WTC11 (cell line): ENCODE measurements at regions not wholly inside any gene's neighbourhood (a gene's known extent, or its start where the extent isn't known, plus 50 kb on each side); places are given as distances from the start of the nearest gene placed in this dataset.

ENCODE experiments used
- ATAC-seq: fragments of 200-7000 bp; cut with Tn5 transposase; 2 replicates; pipeline ENCODE4 v1.10.0; 2021; ENCODE audit warnings: mild to moderate bottlenecking, moderate library complexity
- CTCF ChIA-PET: fragments of 300-600 bp; sonication (Branson Sonifier 250); formaldehyde crosslinking; loops from one replicate; lab custom pipeline; 2021; ENCODE audit warnings: antibody characterized with exemption; lab: Charles Lee
- POLR2A ChIA-PET: fragments of 350-600 bp; sonication (Branson Sonifier 250); formaldehyde crosslinking; loops from one replicate; lab custom pipeline; 2021; ENCODE audit warnings: antibody characterized with exemption; lab: Charles Lee
- DNase-seq: peaks from one replicate; pipeline ENCODE4 v3.0.0; 2021; ENCODE audit warnings: low spot score
- H3K27ac Mint-ChIP-seq: 2 replicates; pipeline ENCODE4 v1.8.0; 2021; ENCODE audit warnings: mixed read lengths
- H3K27me3 Mint-ChIP-seq: 2 replicates; pipeline ENCODE4 v1.8.0; 2021; ENCODE audit warnings: low read depth, mild to moderate bottlenecking, moderate library complexity, mixed read lengths
- H3K36me3 Mint-ChIP-seq: 2 replicates; pipeline ENCODE4 v1.8.0; 2021; ENCODE audit warnings: mixed read lengths
- H3K4me1 Mint-ChIP-seq: 2 replicates; pipeline ENCODE4 v1.8.0; 2022; ENCODE audit warnings: mixed read lengths
- H3K4me3 Mint-ChIP-seq: 2 replicates; pipeline ENCODE4 v1.8.0; 2021; ENCODE audit warnings: mild to moderate bottlenecking, moderate library complexity, mixed read lengths
- H3K9me3 Mint-ChIP-seq: 2 replicates; pipeline ENCODE4 v1.8.0; 2021; ENCODE audit warnings: mixed read lengths
- AFF4 ChIP-seq: sonication (generic); formaldehyde crosslinking; IDR thresholded peaks from 2 replicates; pipeline ENCODE4 v1.8.1; 2023; ENCODE audit warnings: mild to moderate bottlenecking, missing genetic modification reagents, borderline replicate concordance
- AR ChIP-seq: fragments of 250-450 bp; sonication (Bioruptor Pico); IDR thresholded peaks from 2 replicates; pipeline ENCODE4 v1.9.0; 2021; ENCODE audit warnings: mild to moderate bottlenecking
- CBFB ChIP-seq: sonication (generic); formaldehyde crosslinking; IDR thresholded peaks from 2 replicates; pipeline ENCODE4 v1.8.1; 2022; ENCODE audit warnings: mild to moderate bottlenecking, low read depth, missing genetic modification reagents
- FOXP1 ChIP-seq: sonication (generic); formaldehyde crosslinking; IDR thresholded peaks from 2 replicates; pipeline ENCODE4 v1.8.0; 2022; ENCODE audit warnings: missing genetic modification reagents, mild to moderate bottlenecking, moderate library complexity, borderline replicate concordance
- FOXP4 ChIP-seq: sonication (generic); formaldehyde crosslinking; IDR thresholded peaks from 2 replicates; pipeline ENCODE4 v1.8.0; 2022; ENCODE audit warnings: mild to moderate bottlenecking, missing genetic modification reagents
- MYBL2 ChIP-seq: sonication (generic); formaldehyde crosslinking; IDR thresholded peaks from 2 replicates; pipeline ENCODE4 v1.8.1; 2023; ENCODE audit warnings: mild to moderate bottlenecking, moderate library complexity, missing genetic modification reagents
- NR1H2 ChIP-seq: sonication (generic); formaldehyde crosslinking; IDR thresholded peaks from 2 replicates; pipeline ENCODE4 v1.9.0; 2021; ENCODE audit warnings: mild to moderate bottlenecking, moderate library complexity, missing genetic modification reagents
- OVOL2 ChIP-seq: fragments of 250-450 bp; sonication (Bioruptor Pico); IDR thresholded peaks from 2 replicates; pipeline ENCODE4 v1.9.0; 2021; ENCODE audit warnings: mild to moderate bottlenecking, borderline replicate concordance
- PREB ChIP-seq: sonication (generic); formaldehyde crosslinking; IDR thresholded peaks from 2 replicates; pipeline ENCODE4 v1.8.1; 2022; ENCODE audit warnings: mild to moderate bottlenecking, missing genetic modification reagents, moderate library complexity, borderline replicate concordance
- PRRX2 ChIP-seq: fragments of 250-450 bp; sonication (Bioruptor Pico); IDR thresholded peaks from 2 replicates; pipeline ENCODE4 v1.8.0; 2021; ENCODE audit warnings: mild to moderate bottlenecking
- ZNF121 ChIP-seq: sonication (generic); formaldehyde crosslinking; IDR thresholded peaks from 2 replicates; pipeline ENCODE4 v1.8.0; 2023; ENCODE audit warnings: missing genetic modification reagents
- ZNF232 ChIP-seq: sonication (generic); formaldehyde crosslinking; IDR thresholded peaks from 2 replicates; pipeline ENCODE4 v1.8.0; 2022; ENCODE audit warnings: mild to moderate bottlenecking, missing genetic modification reagents
- ZNF263 ChIP-seq: sonication (generic); formaldehyde crosslinking; IDR thresholded peaks from 2 replicates; pipeline ENCODE4 v1.8.1; 2022; ENCODE audit warnings: low read depth, mild to moderate bottlenecking, moderate library complexity, missing genetic modification reagents
- ZNF396 ChIP-seq: fragments of 250-450 bp; sonication (Bioruptor Pico); IDR thresholded peaks from 2 replicates; pipeline ENCODE4 v1.8.0; 2021; ENCODE audit warnings: mild to moderate bottlenecking, moderate library complexity, borderline replicate concordance
- ZNF416 ChIP-seq: fragments of 250-450 bp; sonication (Bioruptor Pico); IDR thresholded peaks from 2 replicates; pipeline ENCODE4 v1.9.0; 2021; ENCODE audit warnings: mild to moderate bottlenecking, inconsistent platforms
- ZNF423 ChIP-seq: fragments of 250-450 bp; sonication (Bioruptor Pico); IDR thresholded peaks from 2 replicates; pipeline ENCODE4 v2.1.2; 2022; ENCODE audit warnings: mild to moderate bottlenecking, moderate library complexity
- TF ChIP-seq, protein P1 (sequence below): fragments of 250-450 bp; sonication (Bioruptor Pico); IDR thresholded peaks from 2 replicates; pipeline ENCODE4 v1.9.0; 2021; ENCODE audit warnings: mild to moderate bottlenecking, borderline replicate concordance
- TF ChIP-seq, protein P2 (sequence below): sonication (generic); formaldehyde crosslinking; IDR thresholded peaks from 2 replicates; pipeline ENCODE4 v1.8.1; 2022; ENCODE audit warnings: mild to moderate bottlenecking, moderate library complexity, missing genetic modification reagents
- TF ChIP-seq, protein P3 (sequence below): sonication (generic); formaldehyde crosslinking; IDR thresholded peaks from 2 replicates; pipeline ENCODE4 v1.8.1; 2023; ENCODE audit warnings: mild to moderate bottlenecking, missing genetic modification reagents, moderate library complexity

DNA sequence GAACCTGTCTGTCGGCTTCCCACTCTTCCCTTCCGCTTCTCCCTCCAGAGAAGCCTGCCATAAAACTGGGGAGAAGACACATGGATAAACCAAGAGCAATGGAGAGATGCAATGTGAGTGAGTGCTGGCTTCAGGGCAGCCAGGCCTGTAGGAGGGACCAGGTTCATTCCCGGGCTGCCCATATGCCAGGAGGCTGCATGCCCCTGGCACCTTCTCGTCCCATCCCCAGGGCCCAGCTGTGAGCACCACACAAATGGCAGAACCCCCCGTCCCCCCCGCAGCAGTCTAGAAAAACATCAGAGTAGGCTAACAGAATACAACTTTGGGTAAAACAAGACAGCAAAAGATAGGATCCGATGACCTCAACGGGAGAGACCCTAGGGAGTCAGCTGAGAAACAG lies 341.3 kb upstream of the SHH start:
- DNase-seq (no peak), ATAC-seq (no peak)
- H3K27me3 Mint-ChIP-seq = peaks cover 4% of the 10 kb centered on the region
- no peak overlapping the region for H3K27ac Mint-ChIP-seq
- POLR2A ChIA-PET = no interaction called here
- no peak for TF ChIP-seq AFF4 (CRISPR knock-in tag)
- no peak for TF ChIP-seq FOXP1 (CRISPR knock-in tag)
- TF ChIP-seq OVOL2 (CRISPR knock-in tag) = no peak
- TF ChIP-seq CBFB (CRISPR knock-in tag) = no peak
- TF ChIP-seq MYBL2 = no peak
- no peak for TF ChIP-seq ZNF416 (CRISPR knock-in tag)
- TF ChIP-seq, protein P1, sequence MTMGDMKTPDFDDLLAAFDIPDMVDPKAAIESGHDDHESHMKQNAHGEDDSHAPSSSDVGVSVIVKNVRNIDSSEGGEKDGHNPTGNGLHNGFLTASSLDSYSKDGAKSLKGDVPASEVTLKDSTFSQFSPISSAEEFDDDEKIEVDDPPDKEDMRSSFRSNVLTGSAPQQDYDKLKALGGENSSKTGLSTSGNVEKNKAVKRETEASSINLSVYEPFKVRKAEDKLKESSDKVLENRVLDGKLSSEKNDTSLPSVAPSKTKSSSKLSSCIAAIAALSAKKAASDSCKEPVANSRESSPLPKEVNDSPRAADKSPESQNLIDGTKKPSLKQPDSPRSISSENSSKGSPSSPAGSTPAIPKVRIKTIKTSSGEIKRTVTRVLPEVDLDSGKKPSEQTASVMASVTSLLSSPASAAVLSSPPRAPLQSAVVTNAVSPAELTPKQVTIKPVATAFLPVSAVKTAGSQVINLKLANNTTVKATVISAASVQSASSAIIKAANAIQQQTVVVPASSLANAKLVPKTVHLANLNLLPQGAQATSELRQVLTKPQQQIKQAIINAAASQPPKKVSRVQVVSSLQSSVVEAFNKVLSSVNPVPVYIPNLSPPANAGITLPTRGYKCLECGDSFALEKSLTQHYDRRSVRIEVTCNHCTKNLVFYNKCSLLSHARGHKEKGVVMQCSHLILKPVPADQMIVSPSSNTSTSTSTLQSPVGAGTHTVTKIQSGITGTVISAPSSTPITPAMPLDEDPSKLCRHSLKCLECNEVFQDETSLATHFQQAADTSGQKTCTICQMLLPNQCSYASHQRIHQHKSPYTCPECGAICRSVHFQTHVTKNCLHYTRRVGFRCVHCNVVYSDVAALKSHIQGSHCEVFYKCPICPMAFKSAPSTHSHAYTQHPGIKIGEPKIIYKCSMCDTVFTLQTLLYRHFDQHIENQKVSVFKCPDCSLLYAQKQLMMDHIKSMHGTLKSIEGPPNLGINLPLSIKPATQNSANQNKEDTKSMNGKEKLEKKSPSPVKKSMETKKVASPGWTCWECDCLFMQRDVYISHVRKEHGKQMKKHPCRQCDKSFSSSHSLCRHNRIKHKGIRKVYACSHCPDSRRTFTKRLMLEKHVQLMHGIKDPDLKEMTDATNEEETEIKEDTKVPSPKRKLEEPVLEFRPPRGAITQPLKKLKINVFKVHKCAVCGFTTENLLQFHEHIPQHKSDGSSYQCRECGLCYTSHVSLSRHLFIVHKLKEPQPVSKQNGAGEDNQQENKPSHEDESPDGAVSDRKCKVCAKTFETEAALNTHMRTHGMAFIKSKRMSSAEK (CRISPR knock-in tag) = no peak
- TF ChIP-seq ZNF121 (CRISPR knock-in tag) = no peak
- TF ChIP-seq NR1H2 (CRISPR knock-in tag) = no peak
- TF ChIP-seq ZNF263 (CRISPR knock-in tag) = no peak
- TF ChIP-seq, protein P2, sequence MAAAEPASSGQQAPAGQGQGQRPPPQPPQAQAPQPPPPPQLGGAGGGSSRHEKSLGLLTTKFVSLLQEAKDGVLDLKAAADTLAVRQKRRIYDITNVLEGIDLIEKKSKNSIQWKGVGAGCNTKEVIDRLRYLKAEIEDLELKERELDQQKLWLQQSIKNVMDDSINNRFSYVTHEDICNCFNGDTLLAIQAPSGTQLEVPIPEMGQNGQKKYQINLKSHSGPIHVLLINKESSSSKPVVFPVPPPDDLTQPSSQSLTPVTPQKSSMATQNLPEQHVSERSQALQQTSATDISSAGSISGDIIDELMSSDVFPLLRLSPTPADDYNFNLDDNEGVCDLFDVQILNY (CRISPR knock-in tag) = no peak
- TF ChIP-seq AR (CRISPR knock-in tag) = no peak
- TF ChIP-seq, protein P3, sequence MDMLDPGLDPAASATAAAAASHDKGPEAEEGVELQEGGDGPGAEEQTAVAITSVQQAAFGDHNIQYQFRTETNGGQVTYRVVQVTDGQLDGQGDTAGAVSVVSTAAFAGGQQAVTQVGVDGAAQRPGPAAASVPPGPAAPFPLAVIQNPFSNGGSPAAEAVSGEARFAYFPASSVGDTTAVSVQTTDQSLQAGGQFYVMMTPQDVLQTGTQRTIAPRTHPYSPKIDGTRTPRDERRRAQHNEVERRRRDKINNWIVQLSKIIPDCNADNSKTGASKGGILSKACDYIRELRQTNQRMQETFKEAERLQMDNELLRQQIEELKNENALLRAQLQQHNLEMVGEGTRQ (CRISPR knock-in tag) = no peak
- TF ChIP-seq FOXP4 (CRISPR knock-in tag) = no peak
- TF ChIP-seq ZNF396 (CRISPR knock-in tag) = no peak
- no peak for TF ChIP-seq PRRX2
- no peak for TF ChIP-seq ZNF423 (CRISPR knock-in tag)
- TF ChIP-seq PREB (CRISPR knock-in tag) = no peak
- no peak for TF ChIP-seq ZNF232
- CTCF ChIA-PET = no interaction called here
- no peak overlapping the region for H3K4me3 Mint-ChIP-seq
- peaks cover 11% of the 10 kb centered on the region for H3K4me1 Mint-ChIP-seq
- peaks cover 46% of the 10 kb centered on the region for H3K36me3 Mint-ChIP-seq
- peaks cover 61% of the 10 kb centered on the region for H3K9me3 Mint-ChIP-seq
